ENCODE measurements at regions not wholly inside any gene's neighbourhood (a gene's known extent, or its start where the extent isn't known, plus 50 kb on each side); places are given as distances from the start of the nearest gene placed in this dataset.

GRCh38 chr2:126823951-126824350 lies 74.7 kb upstream of the TEX51 start:
- TF ChIP-seq NFIC (IDR thresholded peaks at IDR 0.05) (no peak), ZBTB7A (IDR thresholded peaks at IDR 0.05; ENCODE audit: low read depth) (no peak), TCF12 (IDR thresholded peaks at IDR 0.05; ENCODE audit: low read depth) (no peak), FOXM1 (IDR thresholded peaks at IDR 0.05; ENCODE audit: borderline replicate concordance, low read depth) (no peak), YY1 (IDR thresholded peaks at IDR 0.05; ENCODE audit: low read depth) (no peak), MAX (IDR thresholded peaks at IDR 0.05) (no peak), CEBPB (IDR thresholded peaks at IDR 0.05) (no peak), EP300 (IDR thresholded peaks at IDR 0.05; ENCODE audit: borderline replicate concordance) (no peak), TAF1 (IDR thresholded peaks at IDR 0.05; ENCODE audit: low read depth) (no peak), CREB1 (IDR thresholded peaks at IDR 0.05; ENCODE audit: low read depth) (no peak), TEAD4 (IDR thresholded peaks at IDR 0.05) (no peak), REST (IDR thresholded peaks at IDR 0.05; ENCODE audit: low read depth) (no peak), RAD21 (IDR thresholded peaks at IDR 0.05; ENCODE audit: low read depth) (no peak), EGR1 (IDR thresholded peaks at IDR 0.05) (no peak)

- TF ChIP-seq EP300 (IDR thresholded peaks at IDR 0.05; ENCODE audit: borderline replicate concordance), result no peak
- TF ChIP-seq TCF12 (IDR thresholded peaks at IDR 0.05; ENCODE audit: low read depth), result no peak
- TF ChIP-seq RAD21 (IDR thresholded peaks at IDR 0.05; ENCODE audit: low read depth), result no peak
- TF ChIP-seq YY1 (IDR thresholded peaks at IDR 0.05; ENCODE audit: low read depth), result no peak
- no peak for TF ChIP-seq CREB1 (IDR thresholded peaks at IDR 0.05; ENCODE audit: low read depth)
- TF ChIP-seq FOXM1 (IDR thresholded peaks at IDR 0.05; ENCODE audit: borderline replicate concordance, low read depth), result no peak
- no peak for TF ChIP-seq USF1 (IDR thresholded peaks at IDR 0.05)
- no peak for TF ChIP-seq NFIC (IDR thresholded peaks at IDR 0.05)
- TF ChIP-seq MAX (IDR thresholded peaks at IDR 0.05), result no peak
- no peak for TF ChIP-seq TAF1 (IDR thresholded peaks at IDR 0.05; ENCODE audit: low read depth)
- TF ChIP-seq EGR1 (IDR thresholded peaks at IDR 0.05), result no peak
- TF ChIP-seq CEBPB (IDR thresholded peaks at IDR 0.05), result no peak
- no peak for TF ChIP-seq REST (IDR thresholded peaks at IDR 0.05; ENCODE audit: low read depth)
- TF ChIP-seq TEAD4 (IDR thresholded peaks at IDR 0.05), result no peak
- TF ChIP-seq ZBTB7A (IDR thresholded peaks at IDR 0.05; ENCODE audit: low read depth), result no peak
Observed at GRCh38 chr2:126824663-126825062, 74.0 kb upstream of the TEX51 start.

GRCh38 chr2:126825316-126825715 lies 73.4 kb upstream of the TEX51 start:
- TF ChIP-seq MAX (IDR thresholded peaks at IDR 0.05) (no peak), ZBTB7A (IDR thresholded peaks at IDR 0.05; ENCODE audit: low read depth) (no peak), RAD21 (IDR thresholded peaks at IDR 0.05; ENCODE audit: low read depth) (no peak), TCF12 (IDR thresholded peaks at IDR 0.05; ENCODE audit: low read depth) (no peak), NFIC (IDR thresholded peaks at IDR 0.05) (no peak), FOXM1 (IDR thresholded peaks at IDR 0.05; ENCODE audit: borderline replicate concordance, low read depth) (no peak), CREB1 (IDR thresholded peaks at IDR 0.05; ENCODE audit: low read depth) (no peak), EGR1 (IDR thresholded peaks at IDR 0.05) (no peak), YY1 (IDR thresholded peaks at IDR 0.05; ENCODE audit: low read depth) (no peak), REST (IDR thresholded peaks at IDR 0.05; ENCODE audit: low read depth) (no peak), TEAD4 (IDR thresholded peaks at IDR 0.05) (no peak), USF1 (IDR thresholded peaks at IDR 0.05) (no peak), EP300 (IDR thresholded peaks at IDR 0.05; ENCODE audit: borderline replicate concordance) (no peak), TAF1 (IDR thresholded peaks at IDR 0.05; ENCODE audit: low read depth) (no peak), CEBPB (IDR thresholded peaks at IDR 0.05) (no peak)

- TF ChIP-seq EP300 (IDR thresholded peaks at IDR 0.05; ENCODE audit: borderline replicate concordance), result no peak
- no peak for TF ChIP-seq NFIC (IDR thresholded peaks at IDR 0.05)
- no peak for TF ChIP-seq ZBTB7A (IDR thresholded peaks at IDR 0.05; ENCODE audit: low read depth)
- no peak for TF ChIP-seq CEBPB (IDR thresholded peaks at IDR 0.05)
- no peak for TF ChIP-seq EGR1 (IDR thresholded peaks at IDR 0.05)
- no peak for TF ChIP-seq TCF12 (IDR thresholded peaks at IDR 0.05; ENCODE audit: low read depth)
- TF ChIP-seq CREB1 (IDR thresholded peaks at IDR 0.05; ENCODE audit: low read depth), result no peak
- TF ChIP-seq USF1 (IDR thresholded peaks at IDR 0.05), result no peak
- no peak for TF ChIP-seq TAF1 (IDR thresholded peaks at IDR 0.05; ENCODE audit: low read depth)
- no peak for TF ChIP-seq RAD21 (IDR thresholded peaks at IDR 0.05; ENCODE audit: low read depth)
- no peak for TF ChIP-seq YY1 (IDR thresholded peaks at IDR 0.05; ENCODE audit: low read depth)
- no peak for TF ChIP-seq MAX (IDR thresholded peaks at IDR 0.05)
- TF ChIP-seq TEAD4 (IDR thresholded peaks at IDR 0.05), result no peak
- no peak for TF ChIP-seq REST (IDR thresholded peaks at IDR 0.05; ENCODE audit: low read depth)
- TF ChIP-seq FOXM1 (IDR thresholded peaks at IDR 0.05; ENCODE audit: borderline replicate concordance, low read depth), result no peak
Observed at GRCh38 chr2:126826491-126826890, 72.2 kb upstream of the TEX51 start.

All from Ishikawa (cell line).